HEK293 (cell line): ENCODE measurements at regions not wholly inside any gene's neighbourhood (a gene's known extent, or its start where the extent isn't known, plus 50 kb on each side); places are given as distances from the start of the nearest gene placed in this dataset.

Source experiments
- CTCF ChIP-seq: fragments of 450-650 bp; formaldehyde crosslinking; IDR thresholded peaks from 2 replicates; pipeline ENCODE4 v1.5.1; 2016; ENCODE audit warnings: missing biosample characterization, missing genetic modification characterization
- PRDM1 ChIP-seq: fragments of 450-650 bp; formaldehyde crosslinking; IDR thresholded peaks from 2 replicates; pipeline ENCODE4; 2016; ENCODE audit warnings: missing biosample characterization, missing genetic modification characterization
- ZNF157 ChIP-seq: fragments of 450-650 bp; formaldehyde crosslinking; IDR thresholded peaks from 2 replicates; pipeline ENCODE4 v1.5.1; 2016; ENCODE audit warnings: missing biosample characterization, missing genetic modification characterization
- ZNF302 ChIP-seq: fragments of 450-650 bp; formaldehyde crosslinking; IDR thresholded peaks from 2 replicates; pipeline ENCODE4 v1.5.1; 2016; ENCODE audit warnings: missing biosample characterization, missing genetic modification characterization, low read depth
- ZNF639 ChIP-seq: fragments of 450-650 bp; formaldehyde crosslinking; IDR thresholded peaks from 2 replicates; pipeline ENCODE4 v1.5.1; 2016; ENCODE audit warnings: missing biosample characterization, missing genetic modification characterization
- TF ChIP-seq, protein P1 (sequence below): fragments of 450-650 bp; formaldehyde crosslinking; IDR thresholded peaks from 2 replicates; pipeline ENCODE4 v1.5.1; 2016; ENCODE audit warnings: missing biosample characterization, missing genetic modification characterization

DNA sequence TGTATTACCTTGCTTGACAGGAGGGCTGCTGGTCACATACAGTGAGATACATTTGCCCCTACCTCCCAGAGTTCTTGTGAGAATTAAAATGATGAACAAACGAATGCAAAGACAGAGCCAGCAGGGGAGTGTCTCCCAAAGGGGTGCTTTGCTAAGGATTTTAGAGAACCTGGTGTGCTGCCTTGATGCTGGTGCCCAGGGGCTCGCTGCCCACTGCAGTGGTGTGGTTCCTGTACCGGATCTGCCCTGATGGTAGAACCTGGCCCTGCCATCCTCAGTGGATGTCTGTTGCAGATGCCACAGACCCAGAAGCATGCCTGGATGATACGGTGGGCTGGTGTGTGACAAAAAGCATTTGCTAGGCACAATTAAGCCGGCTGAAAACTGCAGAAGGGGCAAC, 414.8 kb upstream of the HS6ST1 start:
- no peak for TF ChIP-seq PRDM1 (tag by site-specific recombination)
- TF ChIP-seq CTCF (tag by site-specific recombination): no peak
- TF ChIP-seq ZNF639 (tag by site-specific recombination): no peak
- TF ChIP-seq, protein P1, sequence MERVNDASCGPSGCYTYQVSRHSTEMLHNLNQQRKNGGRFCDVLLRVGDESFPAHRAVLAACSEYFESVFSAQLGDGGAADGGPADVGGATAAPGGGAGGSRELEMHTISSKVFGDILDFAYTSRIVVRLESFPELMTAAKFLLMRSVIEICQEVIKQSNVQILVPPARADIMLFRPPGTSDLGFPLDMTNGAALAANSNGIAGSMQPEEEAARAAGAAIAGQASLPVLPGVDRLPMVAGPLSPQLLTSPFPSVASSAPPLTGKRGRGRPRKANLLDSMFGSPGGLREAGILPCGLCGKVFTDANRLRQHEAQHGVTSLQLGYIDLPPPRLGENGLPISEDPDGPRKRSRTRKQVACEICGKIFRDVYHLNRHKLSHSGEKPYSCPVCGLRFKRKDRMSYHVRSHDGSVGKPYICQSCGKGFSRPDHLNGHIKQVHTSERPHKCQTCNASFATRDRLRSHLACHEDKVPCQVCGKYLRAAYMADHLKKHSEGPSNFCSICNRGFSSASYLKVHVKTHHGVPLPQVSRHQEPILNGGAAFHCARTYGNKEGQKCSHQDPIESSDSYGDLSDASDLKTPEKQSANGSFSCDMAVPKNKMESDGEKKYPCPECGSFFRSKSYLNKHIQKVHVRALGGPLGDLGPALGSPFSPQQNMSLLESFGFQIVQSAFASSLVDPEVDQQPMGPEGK: no peak
- no peak for TF ChIP-seq ZNF157
- no peak for TF ChIP-seq ZNF302
